ENCODE measurements at regions not wholly inside any gene's neighbourhood (a gene's known extent, or its start where the extent isn't known, plus 50 kb on each side); places are given as distances from the start of the nearest gene placed in this dataset.
"Not testable (repeated sequence)": the region's sequence is repeated elsewhere in the genome, so short reads cannot be mapped to it uniquely, and the experiment has no call there.

DNA sequence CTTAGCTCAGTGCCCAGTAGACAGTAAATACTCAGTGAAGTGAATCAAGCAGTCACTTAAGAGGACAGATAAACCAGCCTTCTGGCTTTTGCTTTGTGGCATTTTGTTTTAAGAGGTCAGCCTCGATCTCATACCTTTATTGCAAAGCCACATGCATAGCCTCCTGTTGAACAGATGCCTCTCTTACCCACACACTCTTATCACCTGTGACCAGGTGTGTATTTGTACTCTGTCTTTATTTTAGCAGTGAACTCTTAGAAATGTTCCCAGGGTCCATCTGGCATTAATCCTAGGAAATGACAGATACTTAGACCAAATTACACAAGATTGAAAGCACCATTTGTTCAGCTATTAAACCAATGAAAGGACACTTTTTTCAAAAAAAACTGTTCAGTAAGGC is 1426.5 kb downstream of the CDH11 start:
- no peak for DNase-seq (ENCODE audit: low spot score)

DNA sequence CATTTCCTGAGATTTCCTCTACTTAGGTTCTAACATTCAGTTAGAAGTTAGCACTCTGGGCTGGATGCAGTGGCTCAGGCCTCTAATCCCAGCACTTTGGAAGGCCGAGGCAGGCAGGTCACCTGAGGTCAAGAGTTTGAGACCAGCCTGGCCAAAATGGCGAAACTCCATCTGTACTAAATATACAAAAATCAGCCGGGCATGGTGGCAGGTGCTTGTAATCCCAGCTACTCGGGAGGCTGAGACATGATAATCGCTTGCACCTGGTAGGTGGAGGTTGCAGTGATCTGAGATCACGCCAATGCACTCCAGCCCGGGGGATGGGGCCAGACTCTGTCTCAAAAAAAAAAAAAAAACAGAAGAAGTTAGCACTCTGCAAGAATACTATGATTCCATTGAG is 1430.9 kb downstream of the CDH11 start:
- no peak for DNase-seq (ENCODE audit: low spot score)

DNA sequence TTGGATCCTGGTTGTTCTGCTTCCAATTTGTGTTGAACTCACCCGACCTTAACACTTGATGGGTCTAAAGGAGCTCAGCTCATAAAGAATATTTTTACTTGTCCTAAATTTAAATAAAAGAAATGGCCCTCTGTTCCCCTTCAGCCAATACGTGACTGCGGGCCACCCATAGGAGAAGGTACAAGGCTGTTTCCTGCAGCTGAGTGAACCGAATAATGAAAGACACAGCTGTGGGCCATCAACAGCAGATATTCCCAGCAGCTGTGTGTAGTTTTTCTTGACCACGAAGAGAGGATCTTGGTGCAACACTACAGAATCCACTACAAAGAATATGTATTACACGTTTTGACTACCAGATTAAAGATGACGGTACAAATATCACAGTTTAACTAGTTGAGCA is 1431.6 kb downstream of the CDH11 start:
- no peak for DNase-seq (ENCODE audit: low spot score)

DNA sequence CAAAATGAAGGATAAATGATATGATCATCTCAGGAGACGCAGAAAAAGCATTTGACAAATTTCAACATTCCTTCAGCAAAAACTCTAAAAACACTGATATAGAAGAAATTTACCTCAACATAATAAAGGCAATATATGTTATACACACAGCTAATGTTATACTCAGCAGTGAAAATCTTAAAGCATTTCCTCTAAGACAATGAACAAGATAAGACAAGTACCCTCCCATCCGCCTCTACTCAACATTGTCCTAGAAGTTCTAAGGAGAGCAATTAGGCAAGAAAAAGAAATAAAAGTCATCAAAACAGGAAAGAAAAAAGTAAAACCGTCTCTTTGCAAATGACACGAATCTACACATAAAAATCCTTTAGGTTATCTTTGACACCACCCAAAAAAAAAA is 1432.8 kb downstream of the CDH11 start:
- no peak for DNase-seq (ENCODE audit: low spot score)

DNA sequence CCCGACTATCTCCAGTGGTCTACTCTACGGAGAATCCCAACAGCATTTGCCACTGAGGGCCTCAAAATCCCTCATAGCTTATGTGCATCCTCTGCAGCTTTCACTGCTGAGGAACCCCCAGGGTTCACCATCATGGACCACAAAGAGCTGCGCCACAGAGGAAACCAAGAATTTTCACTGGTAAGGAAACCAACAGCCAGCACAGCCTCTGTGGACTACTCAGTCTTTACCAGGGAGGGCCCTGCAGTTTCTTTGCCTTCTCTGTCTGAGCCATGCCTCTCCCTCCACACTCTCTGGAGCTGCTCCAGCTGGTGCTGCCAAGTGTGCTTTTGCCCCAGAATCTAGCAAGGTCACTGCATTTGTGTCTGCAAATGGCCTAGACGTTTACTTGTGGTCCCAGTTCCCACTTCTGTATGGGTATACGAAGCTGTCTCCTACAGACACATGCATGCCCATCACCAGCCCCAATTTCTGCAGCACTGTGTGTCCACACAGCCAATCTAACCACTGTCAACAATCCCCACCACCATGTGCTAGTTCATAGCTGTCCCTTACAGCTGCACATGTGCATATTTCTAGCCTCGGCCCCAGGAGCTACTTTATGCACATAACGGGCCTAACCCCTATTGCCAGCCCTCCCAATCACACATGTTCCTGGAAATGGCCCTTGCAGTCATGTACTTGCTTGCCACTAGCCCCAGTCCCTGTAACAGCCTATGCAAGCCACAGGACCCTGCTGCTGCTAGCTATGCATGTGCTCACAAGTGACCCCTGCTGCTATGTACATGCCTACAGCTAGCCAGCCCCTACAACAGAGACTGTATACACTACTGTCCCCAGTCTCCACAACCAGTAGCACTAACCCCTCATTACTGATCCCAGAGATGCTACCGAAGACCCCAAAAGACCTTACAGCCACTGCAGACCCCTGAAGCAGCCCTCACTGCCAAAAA is 1437.4 kb downstream of the CDH11 start:
- no peak for DNase-seq (ENCODE audit: low spot score)

DNA sequence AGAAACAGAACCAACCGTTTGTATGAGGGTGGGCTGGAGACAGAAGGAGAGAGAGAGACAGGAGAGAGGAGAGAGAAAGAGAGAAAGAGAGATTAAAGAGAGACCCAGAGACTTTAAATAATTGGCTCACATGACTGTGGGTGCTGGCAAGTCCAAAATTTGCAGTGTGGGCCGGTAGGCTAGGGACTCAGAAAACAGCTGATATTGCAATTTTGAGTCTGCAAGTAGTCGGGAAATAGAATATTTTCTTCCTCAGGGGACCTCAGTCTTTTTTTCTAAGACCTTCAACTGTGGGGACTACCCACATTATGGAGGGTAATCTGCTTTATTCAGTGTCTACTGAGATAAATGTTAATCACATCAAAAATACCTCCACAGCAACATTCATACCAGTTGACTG is 1439.0 kb downstream of the CDH11 start:
- no peak for DNase-seq (ENCODE audit: low spot score)

DNA sequence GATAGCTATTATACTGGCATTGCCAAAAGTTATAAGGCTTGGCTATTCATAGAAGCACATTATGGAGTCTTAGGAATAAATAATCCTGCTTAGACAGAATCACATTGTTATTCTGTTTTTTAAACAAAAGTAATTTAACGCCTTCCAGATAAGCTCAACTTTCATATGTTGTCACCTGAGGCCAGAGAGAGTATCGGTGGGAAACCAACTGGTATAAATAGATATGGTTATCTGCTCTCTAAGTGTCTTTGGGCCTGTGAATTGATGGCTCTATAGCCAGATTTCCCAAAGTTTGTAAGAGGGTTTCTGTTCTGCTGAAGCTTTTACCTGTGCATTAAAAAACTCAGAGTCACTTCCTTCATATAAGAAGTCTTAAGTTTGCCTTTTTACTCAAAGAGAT is 1449.4 kb downstream of the CDH11 start:
- DNase-seq (ENCODE audit: low spot score): no peak

DNA sequence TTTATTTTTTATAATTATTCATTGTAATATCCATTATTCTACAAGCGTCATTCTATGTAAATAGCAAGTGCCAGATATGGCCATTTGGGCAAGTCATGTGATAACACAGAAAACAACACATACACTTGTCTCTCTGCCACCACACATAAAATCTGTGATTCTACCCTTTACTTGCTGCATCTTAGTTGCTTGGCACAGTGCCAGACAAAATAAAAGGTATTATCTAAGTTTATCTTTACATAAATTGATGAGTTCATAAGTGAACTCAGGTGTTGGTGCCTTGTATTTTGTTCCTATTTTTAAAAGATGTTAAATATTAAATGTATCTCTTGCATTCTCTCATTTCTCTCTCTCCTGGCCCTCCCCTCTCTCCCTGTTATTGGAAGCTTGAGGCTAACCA is 1458.7 kb downstream of the CDH11 start:
- no peak for DNase-seq (ENCODE audit: low spot score)

DNA sequence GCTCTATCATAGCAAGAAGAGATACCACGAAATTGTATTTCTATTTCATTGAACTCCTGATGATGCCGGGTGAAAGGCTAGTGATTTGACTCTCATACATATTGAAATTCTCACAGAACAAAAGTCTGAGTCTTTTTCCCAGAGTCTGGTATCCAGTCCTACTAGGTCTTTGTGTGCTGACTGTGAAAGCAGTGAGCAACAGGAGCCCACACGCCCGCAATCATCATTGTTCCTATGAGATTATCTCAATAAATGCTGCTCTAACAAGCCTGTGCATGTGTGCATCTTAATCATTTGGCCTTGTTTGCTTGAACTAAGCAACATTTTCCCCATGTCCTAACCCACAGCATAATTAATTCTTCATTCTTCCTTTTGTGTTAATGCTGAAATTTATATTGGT is 1466.0 kb downstream of the CDH11 start:
- DNase-seq (ENCODE audit: low spot score): no peak

DNA sequence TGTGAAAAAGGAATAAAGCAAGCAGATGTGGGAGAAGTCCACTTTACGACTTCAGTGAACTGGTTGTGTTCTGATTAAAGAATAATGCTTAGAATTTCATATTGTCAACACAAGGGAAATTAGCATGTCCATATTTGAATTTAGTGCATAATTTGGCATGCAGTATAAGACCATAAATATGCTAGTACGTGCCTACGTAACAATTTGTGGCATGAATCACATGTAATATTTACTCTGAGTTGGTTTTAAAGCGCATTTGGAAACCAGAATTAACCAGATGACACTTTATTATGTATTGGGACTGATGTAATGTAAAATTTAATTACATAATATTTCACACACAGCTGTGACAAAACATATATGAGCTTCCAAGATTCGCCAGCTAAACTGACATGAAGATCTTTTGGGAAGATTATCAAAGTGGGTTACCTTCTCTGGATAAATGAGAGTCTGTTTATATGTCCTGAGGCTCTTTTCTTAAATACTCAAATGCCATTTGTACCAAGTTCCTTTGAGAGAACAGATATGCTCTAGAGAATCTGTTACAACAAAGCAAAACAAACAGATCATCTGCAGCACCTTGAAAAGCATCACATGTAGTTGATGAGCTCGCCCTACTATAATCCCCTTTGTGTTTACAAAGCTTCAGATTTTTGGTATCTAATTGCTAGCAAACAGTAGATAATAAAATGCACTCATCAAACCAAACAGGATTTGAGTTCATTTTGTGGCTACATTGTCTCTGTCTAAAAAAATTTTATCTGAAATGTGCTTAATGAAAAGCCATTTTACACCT is 1468.6 kb downstream of the CDH11 start:
- DNase-seq (ENCODE audit: low spot score): no peak

DNA sequence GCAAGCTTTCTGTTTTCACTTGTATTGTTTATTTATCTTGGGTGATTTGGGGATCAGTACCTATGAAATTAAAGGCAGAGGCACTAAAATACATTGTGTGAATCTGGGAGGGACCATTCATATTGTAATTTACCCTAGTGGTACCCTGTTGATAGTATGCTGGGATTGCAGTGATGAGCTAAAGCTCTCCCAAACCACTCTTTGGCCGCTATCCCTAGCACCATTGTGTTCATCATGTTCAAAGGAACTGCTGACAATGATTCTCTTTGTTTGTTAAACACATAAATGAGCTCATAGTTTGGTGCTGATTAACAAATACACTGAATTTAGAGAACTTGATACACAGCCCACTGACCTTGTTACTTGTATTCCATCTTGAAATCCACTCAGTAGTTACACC is 1469.8 kb downstream of the CDH11 start:
- DNase-seq (ENCODE audit: low spot score): peak; percentile 80

DNA sequence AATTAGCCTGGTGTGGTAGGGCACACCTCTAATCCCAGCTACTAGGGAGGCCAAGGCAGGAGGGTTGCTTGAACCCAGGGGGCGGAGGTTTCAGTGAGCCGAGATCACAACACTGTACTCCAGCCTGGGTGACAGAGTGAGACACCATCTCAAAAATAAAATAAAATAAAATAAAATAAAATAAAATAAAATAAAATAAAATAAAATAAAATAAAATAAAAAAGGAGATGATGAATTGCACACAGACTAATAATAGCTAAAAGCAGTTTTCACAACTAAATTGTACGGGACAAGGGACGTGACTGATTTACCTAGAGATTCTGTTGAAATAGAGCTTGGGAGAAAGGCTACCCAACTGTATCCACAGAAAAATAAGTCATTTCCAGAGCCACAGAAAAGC is 1471.3 kb downstream of the CDH11 start:
- no peak for DNase-seq (ENCODE audit: low spot score)

DNA sequence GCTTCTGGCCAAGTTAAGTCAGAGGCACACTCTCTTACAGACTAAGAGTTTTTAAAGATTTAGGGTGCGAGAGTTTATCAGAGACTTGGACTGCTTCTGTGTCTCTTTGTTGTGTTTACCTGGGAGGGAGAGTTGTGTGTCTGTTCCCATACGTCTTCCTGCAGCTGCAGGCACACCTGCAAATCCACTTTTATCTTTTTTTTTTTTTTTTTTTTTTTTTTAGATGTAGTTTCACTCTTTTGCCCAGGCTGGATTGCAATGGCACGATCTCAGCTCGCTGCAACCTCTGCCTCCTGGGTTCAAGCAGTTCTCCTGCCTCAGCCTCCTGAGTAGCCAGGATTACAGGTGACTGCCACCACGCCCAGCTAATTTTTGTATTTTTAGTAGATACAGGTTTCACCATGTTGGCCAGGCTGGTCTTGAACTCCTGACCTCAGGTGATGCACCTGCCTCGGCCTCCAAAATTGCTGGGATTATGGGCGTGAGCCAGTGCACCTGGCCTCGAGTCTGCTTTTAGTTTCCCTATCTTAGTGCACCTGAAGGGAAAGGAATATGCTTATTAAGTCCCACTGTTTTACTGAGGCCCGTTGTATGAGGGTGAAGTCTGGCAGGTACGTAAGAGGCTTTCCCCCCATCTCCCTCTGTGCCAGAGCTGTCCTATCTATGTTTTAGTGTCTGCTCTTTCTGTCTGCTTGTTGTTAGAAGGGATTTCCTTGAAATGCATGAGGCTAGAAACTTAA is 1488.0 kb downstream of the CDH11 start:
- not testable (repeated sequence) for DNase-seq (ENCODE audit: low spot score)

DNA sequence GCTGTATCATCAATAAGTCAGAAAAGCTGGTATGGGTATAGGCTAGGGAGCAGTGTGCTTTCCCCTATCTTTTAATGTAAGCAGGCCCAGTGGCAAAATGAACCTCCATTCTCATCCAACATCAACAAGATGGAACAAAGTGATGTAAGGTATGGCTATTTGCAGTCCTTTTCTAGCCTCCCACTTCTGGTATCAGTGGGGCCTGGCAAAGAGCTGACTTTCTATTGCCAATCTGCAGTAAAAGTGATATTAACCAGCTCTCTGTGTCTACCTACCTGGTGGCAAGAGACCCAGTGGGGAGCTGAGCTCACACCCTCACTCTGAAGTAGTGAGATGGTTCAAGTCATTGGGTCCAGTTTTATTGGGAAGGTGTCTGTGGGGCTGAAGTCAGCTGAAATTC is 1492.6 kb downstream of the CDH11 start:
- DNase-seq (ENCODE audit: low spot score): no peak

DNA sequence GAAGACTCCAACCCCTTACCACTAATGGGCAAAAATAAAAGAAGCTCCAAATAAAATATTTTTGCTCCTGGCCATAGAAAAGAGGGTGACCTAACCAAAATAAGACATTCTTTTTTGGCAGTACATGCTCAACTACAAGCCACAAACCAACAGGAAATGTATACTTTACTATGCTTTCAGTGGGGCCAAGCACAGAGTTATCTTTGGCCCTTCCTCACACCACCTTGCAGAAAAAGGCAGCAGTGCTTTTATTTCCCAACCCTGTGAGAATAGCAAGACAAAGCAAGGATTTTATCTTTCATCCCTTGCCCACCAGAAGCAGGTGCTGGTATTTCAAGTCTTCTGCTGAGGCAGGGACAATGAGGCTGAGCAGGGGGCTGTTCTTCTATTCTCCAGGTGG is 1493.1 kb downstream of the CDH11 start:
- DNase-seq (ENCODE audit: low spot score): no peak

DNA sequence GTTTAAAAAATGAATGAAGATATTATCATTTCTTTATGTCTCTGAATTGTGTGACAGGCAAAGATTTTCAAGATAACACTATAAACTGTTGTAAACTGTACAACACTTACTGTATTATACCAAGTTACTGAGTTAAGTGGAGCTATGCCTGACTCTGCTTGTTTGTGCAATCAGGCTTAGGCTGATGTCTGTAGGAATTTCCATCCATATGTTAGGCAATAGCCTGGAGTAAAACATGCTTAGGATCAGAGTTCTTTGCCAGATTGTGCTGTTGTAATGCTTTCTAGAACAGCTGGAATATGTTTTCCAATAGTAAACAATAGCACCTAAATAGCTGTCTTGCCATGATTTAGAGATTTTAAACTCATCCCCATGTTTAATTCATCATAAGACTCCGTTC is 1496.7 kb downstream of the CDH11 start:
- no peak for DNase-seq (ENCODE audit: low spot score)

DNA sequence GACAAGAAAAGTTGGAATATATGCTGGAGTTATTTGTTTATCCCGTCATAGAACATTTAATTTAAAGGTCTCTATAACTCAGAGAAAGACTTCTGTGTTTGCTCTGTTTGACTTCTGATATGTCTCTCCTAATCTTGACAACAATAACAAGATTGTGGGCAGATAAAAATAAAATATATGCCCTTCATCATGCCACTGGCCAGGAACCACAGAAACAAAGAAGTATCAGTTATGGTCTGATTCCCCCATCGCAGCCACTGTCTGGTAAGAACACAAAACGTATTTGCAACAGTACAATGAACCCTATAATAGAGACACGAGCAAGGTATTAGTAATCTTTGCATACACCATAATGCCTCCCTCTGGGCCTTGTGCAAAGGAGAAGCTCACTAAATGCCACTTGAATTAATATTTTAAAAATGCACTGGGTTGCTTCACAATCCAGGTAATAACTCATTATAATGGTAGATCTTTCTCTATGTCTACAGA is 1498.3 kb downstream of the CDH11 start:
- no peak for DNase-seq (ENCODE audit: low spot score)

DNA sequence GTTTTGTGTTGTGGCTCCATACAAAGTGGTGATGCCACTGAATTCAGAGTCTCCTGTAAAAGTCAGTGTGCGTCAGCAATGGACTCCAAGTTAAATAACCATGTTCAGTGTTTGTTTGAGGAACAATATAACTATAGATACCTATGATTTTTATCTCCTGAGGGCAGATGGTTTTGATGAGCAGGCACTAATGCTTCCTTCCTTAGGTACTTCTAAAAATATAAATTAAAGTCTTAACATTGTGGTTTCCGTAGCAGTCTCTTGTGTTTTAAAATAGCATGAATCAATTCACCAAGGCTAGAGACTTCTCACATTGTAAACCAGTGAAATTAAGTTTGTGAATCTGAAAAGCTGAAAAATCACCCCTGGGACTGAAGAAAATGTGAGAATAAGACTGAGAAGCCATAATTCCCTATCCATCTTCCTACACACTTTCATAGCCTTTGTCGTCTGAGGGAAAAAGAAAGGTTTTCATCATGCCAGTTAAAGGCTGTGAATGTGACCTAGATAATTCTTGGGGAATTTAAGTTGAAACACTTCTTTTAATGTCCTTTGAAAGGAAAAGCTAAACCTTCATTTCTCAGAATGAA is 1502.9 kb downstream of the CDH11 start:
- DNase-seq (ENCODE audit: low spot score): no peak

DNA sequence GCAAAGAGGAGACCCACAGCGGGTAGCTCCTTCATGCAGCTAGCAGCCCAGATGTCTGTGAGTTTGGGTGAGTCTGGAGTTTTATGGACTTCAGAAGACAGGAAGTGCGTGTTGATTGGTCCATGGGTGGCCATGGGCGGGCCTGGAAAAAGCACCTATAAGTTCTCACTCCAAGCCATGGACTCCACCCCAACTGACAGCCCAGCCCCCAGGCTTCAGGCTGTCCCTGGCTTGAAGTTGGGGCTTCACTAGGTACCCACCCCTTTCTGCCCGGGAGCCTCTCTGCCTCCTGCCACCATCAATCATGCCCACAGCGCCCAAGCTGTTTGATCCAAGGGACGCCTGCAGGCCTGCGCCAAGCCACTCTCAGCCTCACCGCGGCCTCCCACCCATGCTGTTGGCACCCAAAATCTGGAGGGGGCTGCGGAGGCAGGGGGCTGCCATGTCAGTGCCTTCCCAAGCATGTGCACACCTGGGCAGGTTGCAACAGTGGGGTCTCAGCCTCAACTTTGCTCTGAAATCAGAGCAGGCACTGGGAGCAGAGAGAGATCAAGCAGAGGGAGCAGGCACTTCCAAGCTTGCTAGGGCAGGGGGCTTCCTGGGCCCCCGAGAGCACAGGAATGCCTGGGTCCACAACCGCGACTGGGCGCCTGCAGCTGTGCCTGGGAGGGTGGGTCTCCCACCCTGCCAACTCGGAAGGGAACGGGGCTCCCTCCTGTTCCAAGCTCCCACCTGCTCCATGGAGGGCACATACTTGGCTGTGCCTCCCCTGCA is 1503.7 kb downstream of the CDH11 start:
- no peak for DNase-seq (ENCODE audit: low spot score)

DNA sequence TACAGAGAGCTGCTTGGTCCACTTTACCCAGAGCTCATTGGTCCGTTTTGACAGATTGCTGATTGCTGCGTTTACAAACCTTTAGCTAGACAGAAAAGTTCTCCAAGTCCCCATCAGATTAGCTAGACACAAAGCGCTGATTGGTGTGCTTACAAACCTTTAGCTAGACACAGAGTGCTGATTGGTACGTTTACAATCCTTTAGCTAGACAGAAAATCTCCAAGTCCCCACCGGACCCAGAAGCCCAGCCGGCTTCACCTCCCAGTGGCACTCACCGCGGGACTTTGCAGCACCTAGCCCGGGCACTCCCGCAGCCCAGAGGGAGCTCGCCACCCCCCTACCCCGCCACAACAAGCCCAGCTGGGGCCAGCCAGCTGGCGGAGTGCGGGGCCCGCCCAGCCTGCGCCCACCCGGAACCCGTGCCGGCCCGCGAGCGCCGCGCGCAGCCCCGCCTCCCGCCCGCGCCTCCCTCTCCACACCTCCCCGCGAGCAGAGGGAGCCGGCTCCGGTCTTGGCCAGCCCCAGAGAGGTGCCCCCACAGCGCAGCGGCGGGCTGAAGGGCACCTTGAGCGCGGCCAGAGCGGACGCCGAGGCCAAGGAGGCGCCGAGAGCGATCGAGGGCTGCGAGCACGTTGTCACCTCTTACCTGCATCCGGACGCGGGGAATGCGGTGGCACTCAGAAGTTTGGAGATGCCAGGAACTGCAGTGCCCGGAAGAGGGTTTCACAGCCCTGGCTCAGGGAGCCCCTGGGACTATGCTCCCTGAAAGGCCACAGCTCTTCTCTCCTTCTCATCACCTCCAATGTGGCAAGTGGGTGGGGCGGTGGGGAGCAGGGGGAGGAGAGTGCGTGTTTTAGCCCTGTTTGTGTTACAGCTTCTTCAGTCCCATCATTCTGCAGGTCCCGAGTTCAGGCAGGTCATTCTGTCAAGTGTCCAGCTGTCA is 1504.5 kb downstream of the CDH11 start:
- DNase-seq (ENCODE audit: low spot score): no peak
